NB4 (cell line): ENCODE measurements at regions not wholly inside any gene's neighbourhood (a gene's known extent, or its start where the extent isn't known, plus 50 kb on each side); places are given as distances from the start of the nearest gene placed in this dataset.

Experiments
- DNase-seq: peaks from one replicate; pipeline ENCODE4 v3.0.0; 2010; ENCODE audit warnings: low read depth
- H3K4me3 ChIP-seq: one replicate; pipeline ENCODE4 v1.5.1; 2011; ENCODE audit warnings: mild to moderate bottlenecking, low read depth, low read length, moderate library complexity
- CTCF ChIP-seq: IDR thresholded peaks from one replicate; pipeline ENCODE4 v1.5.1; 2012; ENCODE audit warnings: low read depth, low read length
- MAX ChIP-seq: IDR thresholded peaks from 2 replicates; pipeline ENCODE4 v1.6.1; 2011; ENCODE audit warnings: low read depth, low read length
- MYC ChIP-seq: IDR thresholded peaks from 2 replicates; pipeline ENCODE4 v1.6.1; 2011; ENCODE audit warnings: low read depth, low read length
- POLR2A ChIP-seq: IDR thresholded peaks from 2 replicates; pipeline ENCODE4 v1.6.1; 2011; ENCODE audit warnings: mild to moderate bottlenecking; ENCODE audit not compliant: insufficient read length; ENCODE audit errors: extremely low read depth

GRCh38 chr14:40393143-40393542 lies 960.9 kb upstream of the FBXO33 start:
- no peak for DNase-seq
- TF ChIP-seq POLR2A (no peak), MAX (no peak), CTCF (no peak), MYC (no peak)
- H3K4me3 ChIP-seq, result no peak overlapping the region

- no peak for TF ChIP-seq MAX
- TF ChIP-seq MYC, result no peak
- TF ChIP-seq POLR2A, result no peak
- no peak for TF ChIP-seq CTCF
- no peak for DNase-seq
- no peak overlapping the region for H3K4me3 ChIP-seq
Observed at GRCh38 chr14:40386433-40386832, 954.2 kb upstream of the FBXO33 start.

- DNase-seq, result no peak
- TF ChIP-seq POLR2A (no peak), MYC (no peak), MAX (no peak), CTCF (no peak)
- H3K4me3 ChIP-seq, result no peak overlapping the region
Observed at GRCh38 chr14:40374221-40374620, 942.0 kb upstream of the FBXO33 start.

- DNase-seq, result no peak
- TF ChIP-seq CTCF, result no peak
- no peak for TF ChIP-seq MYC
- TF ChIP-seq POLR2A, result no peak
- TF ChIP-seq MAX, result no peak
- H3K4me3 ChIP-seq, result no peak overlapping the region
Observed at GRCh38 chr14:40371011-40371410, 938.8 kb upstream of the FBXO33 start.

GRCh38 chr14:40368314-40368713 lies 936.1 kb upstream of the FBXO33 start:
- no peak overlapping the region for H3K4me3 ChIP-seq

More at GRCh38 chr14:40368314-40368713, 936.1 kb upstream of the FBXO33 start:
- DNase-seq, result no peak
- no peak for TF ChIP-seq MAX
- TF ChIP-seq CTCF, result no peak
- TF ChIP-seq POLR2A, result no peak
- TF ChIP-seq MYC, result no peak
